ENCODE measurements at regions not wholly inside any gene's neighbourhood (a gene's known extent, or its start where the extent isn't known, plus 50 kb on each side); places are given as distances from the start of the nearest gene placed in this dataset.

DNA sequence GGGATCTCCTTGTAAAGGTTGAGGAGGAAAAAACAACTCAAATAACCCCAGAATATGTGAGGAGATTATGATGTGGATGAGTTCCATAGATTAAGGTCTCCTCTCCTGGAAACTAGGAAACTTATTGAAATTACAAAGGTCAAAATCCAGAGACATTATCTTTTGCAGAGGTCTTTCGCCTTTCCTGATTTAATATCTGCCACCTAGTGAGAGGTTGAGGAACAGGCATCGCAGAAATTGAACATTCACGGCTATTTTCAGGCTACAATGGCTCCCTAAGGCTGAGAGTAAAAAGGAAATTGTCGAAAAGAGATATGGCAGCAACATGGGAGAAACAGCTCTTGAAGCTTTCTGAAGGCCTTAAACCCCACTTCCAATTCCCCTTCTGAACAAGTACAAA is 127.5 kb upstream of the PLCXD3 start:
- Histone ChIP-seq H3K4me3 (no peak overlapping the region), H3K9me3 (no peaks in the 10 kb centered on the region), H3K4me1 (no peaks in the 10 kb centered on the region), H3K27ac (no peak overlapping the region), H3K4me2 (no peak overlapping the region)
- peak; percentile 43 to 69; a peak in 3 of 6 replicates for ATAC-seq
- 20% methylated on average over 4 of the region's 4 CpGs for WGBS (ENCODE audit: missing lambda C conversion rate)
- TF ChIP-seq, protein P1, sequence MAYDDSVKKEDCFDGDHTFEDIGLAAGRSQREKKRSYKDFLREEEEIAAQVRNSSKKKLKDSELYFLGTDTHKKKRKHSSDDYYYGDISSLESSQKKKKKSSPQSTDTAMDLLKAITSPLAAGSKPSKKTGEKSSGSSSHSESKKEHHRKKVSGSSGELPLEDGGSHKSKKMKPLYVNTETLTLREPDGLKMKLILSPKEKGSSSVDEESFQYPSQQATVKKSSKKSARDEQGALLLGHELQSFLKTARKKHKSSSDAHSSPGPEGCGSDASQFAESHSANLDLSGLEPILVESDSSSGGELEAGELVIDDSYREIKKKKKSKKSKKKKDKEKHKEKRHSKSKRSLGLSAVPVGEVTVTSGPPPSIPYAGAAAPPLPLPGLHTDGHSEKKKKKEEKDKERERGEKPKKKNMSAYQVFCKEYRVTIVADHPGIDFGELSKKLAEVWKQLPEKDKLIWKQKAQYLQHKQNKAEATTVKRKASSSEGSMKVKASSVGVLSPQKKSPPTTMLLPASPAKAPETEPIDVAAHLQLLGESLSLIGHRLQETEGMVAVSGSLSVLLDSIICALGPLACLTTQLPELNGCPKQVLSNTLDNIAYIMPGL (CRISPR knock-in tag; IDR thresholded peaks at IDR 0.05; ENCODE audit: borderline replicate concordance), result no peak
- TF ChIP-seq, protein P2, sequence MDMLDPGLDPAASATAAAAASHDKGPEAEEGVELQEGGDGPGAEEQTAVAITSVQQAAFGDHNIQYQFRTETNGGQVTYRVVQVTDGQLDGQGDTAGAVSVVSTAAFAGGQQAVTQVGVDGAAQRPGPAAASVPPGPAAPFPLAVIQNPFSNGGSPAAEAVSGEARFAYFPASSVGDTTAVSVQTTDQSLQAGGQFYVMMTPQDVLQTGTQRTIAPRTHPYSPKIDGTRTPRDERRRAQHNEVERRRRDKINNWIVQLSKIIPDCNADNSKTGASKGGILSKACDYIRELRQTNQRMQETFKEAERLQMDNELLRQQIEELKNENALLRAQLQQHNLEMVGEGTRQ (IDR thresholded peaks at IDR 0.05), result no peak
- TF ChIP-seq PHF8 (IDR thresholded peaks at IDR 0.05; ENCODE audit: borderline replicate concordance, low read depth), result no peak
- CTCF ChIA-PET, result interaction anchor here (0.9 to 1.4 kb wide), 4 partner anchors 26 to 733 kb away, joined by 3 to 5 read pairs (median 3); no protein-coding TSS in a partner anchor
- POLR2A ChIA-PET, result no interaction called here
- no peak for FAIRE-seq
- peak in 1 of 2 experiments; percentile 3 for DNase-seq (ENCODE audit: low read depth in 1 of 2, low spot score in 1 of 2)

DNA sequence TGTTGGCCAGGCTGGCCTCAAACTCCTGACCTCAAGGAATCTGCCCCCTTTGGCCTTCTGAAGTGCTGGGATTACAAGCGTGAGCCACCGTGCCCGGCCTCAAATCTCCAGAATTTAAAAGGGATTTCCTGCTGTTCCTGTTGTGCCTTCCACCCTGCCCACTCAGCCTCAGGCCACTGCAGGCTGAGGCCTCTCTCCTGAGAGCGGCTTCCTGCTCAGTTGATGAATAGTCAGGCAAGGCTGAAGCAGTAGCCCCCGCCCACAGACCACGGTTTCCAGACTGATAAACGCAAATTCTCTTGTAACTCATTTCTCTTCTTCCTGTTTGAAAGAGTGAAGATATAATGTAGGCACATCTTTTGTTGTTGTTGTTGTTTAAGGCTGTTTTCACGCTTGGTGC is 127.0 kb upstream of the PLCXD3 start:
- CTCF ChIA-PET, result interaction anchor here (0.9 to 1.2 kb wide), 3 partner anchors 26 to 733 kb away, joined by 3 read pairs; no protein-coding TSS in a partner anchor
- DNase-seq (ENCODE audit: low read depth in 1 of 2, low spot score in 1 of 2) (no peak), ATAC-seq (no peak), FAIRE-seq (no peak)
- POLR2A ChIA-PET, result no interaction called here
- H3K4me2 ChIP-seq, result no peak overlapping the region
- H3K27ac ChIP-seq, result no peak overlapping the region
- WGBS (ENCODE audit: missing lambda C conversion rate), result 79% methylated on average over 8 of the region's 8 CpGs
- H3K4me3 ChIP-seq, result no peak overlapping the region
- no peaks in the 10 kb centered on the region for H3K4me1 ChIP-seq
- H3K9me3 ChIP-seq, result no peaks in the 10 kb centered on the region
- TF ChIP-seq CBX8 (IDR thresholded peaks at IDR 0.05), result no peak
- TF ChIP-seq EHMT2 (IDR thresholded peaks at IDR 0.05; ENCODE audit: low read depth), result no peak
- no peak for TF ChIP-seq CEBPB (IDR thresholded peaks at IDR 0.05)
- no peak for TF ChIP-seq MAFK (IDR thresholded peaks at IDR 0.05; ENCODE audit: partially characterized antibody)
- TF ChIP-seq TFCP2L1 (CRISPR knock-in tag; IDR thresholded peaks at IDR 0.05), result no peak
- no peak for TF ChIP-seq HOXA7 (CRISPR knock-in tag; IDR thresholded peaks at IDR 0.05)
- no peak for TF ChIP-seq JUNB (IDR thresholded peaks at IDR 0.05)
- TF ChIP-seq, protein P3, sequence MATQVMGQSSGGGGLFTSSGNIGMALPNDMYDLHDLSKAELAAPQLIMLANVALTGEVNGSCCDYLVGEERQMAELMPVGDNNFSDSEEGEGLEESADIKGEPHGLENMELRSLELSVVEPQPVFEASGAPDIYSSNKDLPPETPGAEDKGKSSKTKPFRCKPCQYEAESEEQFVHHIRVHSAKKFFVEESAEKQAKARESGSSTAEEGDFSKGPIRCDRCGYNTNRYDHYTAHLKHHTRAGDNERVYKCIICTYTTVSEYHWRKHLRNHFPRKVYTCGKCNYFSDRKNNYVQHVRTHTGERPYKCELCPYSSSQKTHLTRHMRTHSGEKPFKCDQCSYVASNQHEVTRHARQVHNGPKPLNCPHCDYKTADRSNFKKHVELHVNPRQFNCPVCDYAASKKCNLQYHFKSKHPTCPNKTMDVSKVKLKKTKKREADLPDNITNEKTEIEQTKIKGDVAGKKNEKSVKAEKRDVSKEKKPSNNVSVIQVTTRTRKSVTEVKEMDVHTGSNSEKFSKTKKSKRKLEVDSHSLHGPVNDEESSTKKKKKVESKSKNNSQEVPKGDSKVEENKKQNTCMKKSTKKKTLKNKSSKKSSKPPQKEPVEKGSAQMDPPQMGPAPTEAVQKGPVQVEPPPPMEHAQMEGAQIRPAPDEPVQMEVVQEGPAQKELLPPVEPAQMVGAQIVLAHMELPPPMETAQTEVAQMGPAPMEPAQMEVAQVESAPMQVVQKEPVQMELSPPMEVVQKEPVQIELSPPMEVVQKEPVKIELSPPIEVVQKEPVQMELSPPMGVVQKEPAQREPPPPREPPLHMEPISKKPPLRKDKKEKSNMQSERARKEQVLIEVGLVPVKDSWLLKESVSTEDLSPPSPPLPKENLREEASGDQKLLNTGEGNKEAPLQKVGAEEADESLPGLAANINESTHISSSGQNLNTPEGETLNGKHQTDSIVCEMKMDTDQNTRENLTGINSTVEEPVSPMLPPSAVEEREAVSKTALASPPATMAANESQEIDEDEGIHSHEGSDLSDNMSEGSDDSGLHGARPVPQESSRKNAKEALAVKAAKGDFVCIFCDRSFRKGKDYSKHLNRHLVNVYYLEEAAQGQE (IDR thresholded peaks at IDR 0.05), result no peak
- TF ChIP-seq, protein P1 (CRISPR knock-in tag; IDR thresholded peaks at IDR 0.05; ENCODE audit: borderline replicate concordance), result no peak
- TF ChIP-seq FOXS1 (CRISPR knock-in tag; IDR thresholded peaks at IDR 0.05), result no peak
- no peak for TF ChIP-seq MAZ (IDR thresholded peaks at IDR 0.05; ENCODE audit: borderline replicate concordance, low read depth, low read length)
- TF ChIP-seq RNF2 (IDR thresholded peaks at IDR 0.05; ENCODE audit: borderline replicate concordance, low read depth), result no peak
- TF ChIP-seq SMC3 (IDR thresholded peaks at IDR 0.05), result no peak
- no peak for TF ChIP-seq NR3C1 (IDR thresholded peaks at IDR 0.05)
- TF ChIP-seq, protein P4, sequence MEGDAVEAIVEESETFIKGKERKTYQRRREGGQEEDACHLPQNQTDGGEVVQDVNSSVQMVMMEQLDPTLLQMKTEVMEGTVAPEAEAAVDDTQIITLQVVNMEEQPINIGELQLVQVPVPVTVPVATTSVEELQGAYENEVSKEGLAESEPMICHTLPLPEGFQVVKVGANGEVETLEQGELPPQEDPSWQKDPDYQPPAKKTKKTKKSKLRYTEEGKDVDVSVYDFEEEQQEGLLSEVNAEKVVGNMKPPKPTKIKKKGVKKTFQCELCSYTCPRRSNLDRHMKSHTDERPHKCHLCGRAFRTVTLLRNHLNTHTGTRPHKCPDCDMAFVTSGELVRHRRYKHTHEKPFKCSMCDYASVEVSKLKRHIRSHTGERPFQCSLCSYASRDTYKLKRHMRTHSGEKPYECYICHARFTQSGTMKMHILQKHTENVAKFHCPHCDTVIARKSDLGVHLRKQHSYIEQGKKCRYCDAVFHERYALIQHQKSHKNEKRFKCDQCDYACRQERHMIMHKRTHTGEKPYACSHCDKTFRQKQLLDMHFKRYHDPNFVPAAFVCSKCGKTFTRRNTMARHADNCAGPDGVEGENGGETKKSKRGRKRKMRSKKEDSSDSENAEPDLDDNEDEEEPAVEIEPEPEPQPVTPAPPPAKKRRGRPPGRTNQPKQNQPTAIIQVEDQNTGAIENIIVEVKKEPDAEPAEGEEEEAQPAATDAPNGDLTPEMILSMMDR (IDR thresholded peaks at IDR 0.05), result no peak
- TF ChIP-seq NFE2L2 (conservative IDR thresholded peaks at IDR 0.05; ENCODE audit: low read length), result no peak
- TF ChIP-seq, protein P5, sequence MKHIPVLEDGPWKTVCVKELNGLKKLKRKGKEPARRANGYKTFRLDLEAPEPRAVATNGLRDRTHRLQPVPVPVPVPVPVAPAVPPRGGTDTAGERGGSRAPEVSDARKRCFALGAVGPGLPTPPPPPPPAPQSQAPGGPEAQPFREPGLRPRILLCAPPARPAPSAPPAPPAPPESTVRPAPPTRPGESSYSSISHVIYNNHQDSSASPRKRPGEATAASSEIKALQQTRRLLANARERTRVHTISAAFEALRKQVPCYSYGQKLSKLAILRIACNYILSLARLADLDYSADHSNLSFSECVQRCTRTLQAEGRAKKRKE (CRISPR knock-in tag; IDR thresholded peaks at IDR 0.05; ENCODE audit: low read depth), result no peak
- no peak for TF ChIP-seq HEYL (CRISPR knock-in tag; IDR thresholded peaks at IDR 0.05)
- TF ChIP-seq, protein P6, sequence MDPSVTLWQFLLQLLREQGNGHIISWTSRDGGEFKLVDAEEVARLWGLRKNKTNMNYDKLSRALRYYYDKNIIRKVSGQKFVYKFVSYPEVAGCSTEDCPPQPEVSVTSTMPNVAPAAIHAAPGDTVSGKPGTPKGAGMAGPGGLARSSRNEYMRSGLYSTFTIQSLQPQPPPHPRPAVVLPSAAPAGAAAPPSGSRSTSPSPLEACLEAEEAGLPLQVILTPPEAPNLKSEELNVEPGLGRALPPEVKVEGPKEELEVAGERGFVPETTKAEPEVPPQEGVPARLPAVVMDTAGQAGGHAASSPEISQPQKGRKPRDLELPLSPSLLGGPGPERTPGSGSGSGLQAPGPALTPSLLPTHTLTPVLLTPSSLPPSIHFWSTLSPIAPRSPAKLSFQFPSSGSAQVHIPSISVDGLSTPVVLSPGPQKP (IDR thresholded peaks at IDR 0.05; ENCODE audit: low read depth, low read length), result no peak

Measured in A549 (cell line).